Upper lobe of left lung (tissue), 4 donors: ENCODE measurements at regions not wholly inside any gene's neighbourhood (a gene's known extent, or its start where the extent isn't known, plus 50 kb on each side); places are given as distances from the start of the nearest gene placed in this dataset.

Experiments
- CTCF ChIP-seq, 6 experiments: fragments of 450-650 bp in 4 of 6; fragments of 200-600 bp in 2 of 6; sonication (generic) in 2 of 6; IDR thresholded peaks; one replicate each; pipeline ENCODE4 v1.5.1; 2016 to 2019; ENCODE audit warnings: antibody characterized with exemption in 6 of 6
- EP300 ChIP-seq, 4 donors: sonication (generic); formaldehyde crosslinking; IDR thresholded peaks; one replicate each; pipeline ENCODE4 v1.5.1; 2017; ENCODE audit warnings: antibody characterized with exemption in 4 of 4, control low read depth in 2 of 4
- POLR2A ChIP-seq, 4 donors: fragments of 450-650 bp; IDR thresholded peaks; one replicate each; pipeline ENCODE4 v1.5.1; 2016 to 2017; ENCODE audit warnings: antibody characterized with exemption in 4 of 4, mild to moderate bottlenecking in 2 of 4
- POLR2AphosphoS5 ChIP-seq, 2 donors: sonication (generic); formaldehyde crosslinking; IDR thresholded peaks; one replicate each; pipeline ENCODE4 v1.5.1; 2017; ENCODE audit warnings: antibody characterized with exemption in 2 of 2

GRCh38 chr13:97124206-97124605, 97.9 kb upstream of the MBNL2 start:
- TF ChIP-seq CTCF (IDR thresholded peaks at IDR 0.05), result no peak
- TF ChIP-seq POLR2A (IDR thresholded peaks at IDR 0.05), result no peak
- TF ChIP-seq EP300 (IDR thresholded peaks at IDR 0.05), result no peak
- no peak for TF ChIP-seq POLR2AphosphoS5 (IDR thresholded peaks at IDR 0.05)
